ENCODE measurements at regions not wholly inside any gene's neighbourhood (a gene's known extent, or its start where the extent isn't known, plus 50 kb on each side); places are given as distances from the start of the nearest gene placed in this dataset.
A peak's percentile ranks its signal among the peaks of the same experiment; 100 is the strongest.

DNA sequence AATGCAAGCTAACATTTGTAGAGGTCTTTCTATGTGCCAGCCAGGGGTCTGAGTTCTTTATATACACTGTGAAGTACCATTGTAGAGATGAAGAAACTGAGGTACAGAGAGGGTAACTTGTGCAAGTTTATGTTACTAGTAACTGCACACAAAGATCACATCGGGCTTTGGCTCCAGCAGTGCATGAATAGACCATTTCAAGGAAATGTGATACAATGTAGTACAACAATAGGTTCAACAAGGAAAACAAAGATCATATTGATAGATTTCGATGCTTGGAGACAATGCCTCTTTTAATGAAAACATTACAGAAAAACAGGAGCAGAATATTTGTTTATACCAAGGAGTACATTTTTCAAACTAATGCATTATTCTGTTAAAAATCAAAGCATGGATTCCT is 115.3 kb downstream of the POLR2M start:
- no peak for DNase-seq (ENCODE audit: low read depth in 2 of 2)

DNA sequence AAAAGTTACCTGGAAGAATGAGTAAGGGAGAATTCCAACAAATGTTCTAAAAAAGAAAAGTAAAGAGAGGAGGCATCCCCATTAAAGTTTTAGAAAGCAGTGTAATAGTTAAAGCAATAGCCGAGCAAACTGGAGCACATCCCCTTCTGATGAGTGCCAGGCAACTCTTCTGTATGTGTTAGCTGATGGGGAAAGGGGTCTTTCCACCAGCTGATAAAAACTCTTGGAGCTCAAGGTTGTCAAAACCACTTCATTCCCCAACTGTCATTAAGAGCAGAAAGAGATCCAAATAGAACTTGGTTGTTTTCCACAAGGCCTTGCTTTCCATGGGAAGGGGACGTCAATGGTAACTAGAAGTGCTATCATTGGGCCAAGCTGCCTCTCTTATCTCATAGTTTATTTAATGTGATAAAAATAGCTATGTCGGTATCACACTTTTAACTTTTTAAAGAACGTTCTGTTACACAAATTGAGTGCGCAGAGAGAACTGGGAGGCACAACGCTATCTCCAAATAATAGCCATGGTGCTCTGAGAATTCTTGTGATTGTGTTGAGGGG is 116.9 kb downstream of the POLR2M start:
- no peak for DNase-seq (ENCODE audit: low read depth in 2 of 2)

DNA sequence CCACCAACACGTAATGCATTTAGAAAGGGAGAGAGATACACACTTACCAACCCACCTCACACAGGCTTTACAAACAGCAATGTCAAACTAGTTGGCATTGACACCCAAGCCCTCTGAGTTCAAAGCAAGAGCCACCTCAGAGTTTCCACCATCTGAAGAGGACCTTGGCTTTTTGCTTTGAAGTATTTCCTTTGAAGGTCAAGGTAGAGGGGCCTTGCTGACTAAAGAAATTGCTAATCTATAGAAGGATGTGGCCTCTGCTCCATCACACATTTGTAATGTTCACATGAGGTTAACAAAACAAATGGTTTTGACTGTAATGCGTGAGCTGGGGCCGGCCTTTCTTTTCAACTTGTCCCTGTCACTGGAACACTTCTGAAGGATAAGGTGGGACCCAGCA is 117.7 kb downstream of the POLR2M start:
- DNase-seq (ENCODE audit: low read depth in 2 of 2), result no peak

GRCh38 chr15:57827021-57827420 is 120.5 kb downstream of the POLR2M start:
- peak; percentile 59 to 74 for DNase-seq (ENCODE audit: low read depth in 2 of 2)

DNA sequence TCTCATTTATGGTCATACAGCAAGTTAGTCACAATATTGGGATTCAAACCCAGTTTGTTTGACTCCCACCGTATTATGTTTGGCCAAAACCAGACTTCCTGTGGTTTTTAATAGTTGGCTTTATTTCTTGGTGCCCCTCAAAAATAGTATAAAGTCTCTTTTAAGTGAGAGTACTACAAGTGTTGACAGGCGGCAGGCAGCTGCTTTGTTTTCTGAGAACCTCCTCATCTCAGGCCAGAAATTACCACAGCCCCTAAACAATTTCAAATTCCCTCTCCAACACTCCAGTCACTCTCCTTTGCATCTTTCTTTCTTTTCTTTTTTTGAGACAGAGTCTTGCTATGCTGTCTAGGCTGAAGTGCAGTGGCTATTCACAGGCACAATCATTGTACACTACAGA is 121.5 kb downstream of the POLR2M start:
- no peak for DNase-seq (ENCODE audit: low read depth in 2 of 2)

DNA sequence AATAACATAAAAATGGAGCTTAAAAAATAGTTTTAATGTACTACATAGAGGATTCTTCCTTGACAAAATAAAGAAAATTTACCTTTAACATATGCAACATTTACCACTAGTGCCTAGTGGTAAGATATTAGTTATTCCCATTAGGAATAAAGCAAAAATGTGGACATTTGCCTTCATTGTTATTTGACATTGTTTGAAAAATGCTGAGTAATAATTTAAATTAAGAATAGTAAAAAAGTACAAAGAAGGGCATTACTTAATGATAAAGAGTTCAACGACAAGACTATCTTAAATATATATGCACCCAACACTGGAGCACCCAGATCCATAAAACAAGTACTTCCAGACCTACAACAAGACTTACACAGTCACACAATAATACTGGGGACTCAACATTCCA is 125.7 kb downstream of the POLR2M start:
- DNase-seq (ENCODE audit: low read depth in 2 of 2), result no peak

GRCh38 chr15:57835119-57835518 is 128.6 kb downstream of the POLR2M start:
- DNase-seq (ENCODE audit: low read depth in 2 of 2), result no peak

DNA sequence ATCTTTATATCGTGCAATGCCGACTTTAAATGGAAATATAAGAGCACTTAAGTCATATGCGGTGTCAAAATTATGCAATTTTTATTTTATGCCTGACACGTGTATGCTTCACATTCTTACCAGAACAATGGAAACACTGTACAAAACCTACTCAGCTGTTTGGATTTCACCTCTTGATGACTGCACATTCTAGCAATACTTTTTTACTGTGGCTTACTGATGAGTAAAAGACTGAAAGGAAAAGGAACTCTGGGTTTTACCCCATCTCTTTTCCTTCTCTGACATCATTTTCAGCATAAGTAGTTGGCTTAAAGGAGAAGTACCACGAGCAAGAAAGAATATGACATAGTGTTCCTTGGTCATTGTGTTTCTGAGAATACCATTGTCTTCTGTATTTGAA is 142.8 kb downstream of the POLR2M start:
- DNase-seq (ENCODE audit: low read depth in 2 of 2), result no peak

GRCh38 chr15:57854531-57854930 is 148.0 kb downstream of the POLR2M start:
- DNase-seq (ENCODE audit: low read depth in 2 of 2), result no peak

DNA sequence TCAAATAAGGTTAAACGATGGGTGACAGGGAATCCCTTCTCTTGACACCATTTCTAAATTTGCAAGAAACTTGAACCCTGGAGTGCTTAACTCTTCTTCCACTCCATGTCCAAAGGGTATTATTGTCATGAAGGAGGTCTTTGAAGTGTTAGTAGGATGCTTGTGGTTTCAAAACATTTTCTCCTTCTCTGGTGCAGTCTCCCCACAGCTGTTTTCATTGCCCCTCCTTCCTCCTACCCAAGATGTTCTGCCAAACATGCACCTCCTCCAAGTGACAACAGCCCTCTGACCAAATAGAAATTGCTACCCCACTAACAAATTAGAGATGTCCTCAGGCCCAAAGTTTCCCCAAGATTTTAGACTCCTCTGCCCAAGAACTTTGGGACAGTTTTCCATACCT is 151.4 kb downstream of the POLR2M start:
- no peak for DNase-seq (ENCODE audit: low read depth in 2 of 2)

- DNase-seq (ENCODE audit: low read depth in 2 of 2), result no peak
Observed at GRCh38 chr15:57859130-57859685, 152.7 kb downstream of the POLR2M start.

DNA sequence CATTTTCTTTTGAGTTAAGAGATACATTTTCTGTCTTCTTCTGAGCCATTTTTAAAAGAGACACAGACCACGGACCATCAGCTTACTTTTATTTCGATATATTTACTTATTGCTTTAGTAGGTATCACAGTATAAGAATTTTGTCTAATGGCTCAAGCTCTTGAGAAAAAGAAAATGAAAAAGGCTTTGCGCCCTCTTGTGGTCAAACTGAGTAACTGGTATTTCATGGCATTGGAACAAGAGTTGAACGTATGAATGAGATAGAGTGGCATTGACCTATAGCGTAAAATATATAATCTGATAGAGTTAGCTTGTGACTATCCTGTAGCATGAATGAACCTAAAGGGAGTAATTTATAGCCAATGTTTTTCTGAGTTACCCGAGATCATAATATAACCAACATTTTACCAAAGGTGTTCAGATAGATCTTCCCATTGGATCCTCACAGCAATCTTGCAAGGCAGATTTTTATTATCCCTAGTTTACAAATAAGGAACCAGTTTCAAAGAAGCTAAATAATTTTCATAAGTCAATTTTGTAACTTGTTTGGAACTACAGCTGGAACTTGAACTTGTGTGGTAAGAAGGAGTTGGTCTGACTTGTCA is 154.6 kb downstream of the POLR2M start:
- peak; percentile 78 to 88 for DNase-seq (ENCODE audit: low read depth in 2 of 2)

- peak; percentile 76 to 95 for DNase-seq (ENCODE audit: low read depth in 2 of 2)
Observed at GRCh38 chr15:57861815-57862586, 155.5 kb downstream of the POLR2M start.

GRCh38 chr15:57862761-57863160 is 156.2 kb downstream of the POLR2M start:
- no peak for DNase-seq (ENCODE audit: low read depth in 2 of 2)

GRCh38 chr15:57865294-57865693 is 158.8 kb downstream of the POLR2M start:
- peak; percentile 10 to 25 for DNase-seq (ENCODE audit: low read depth in 2 of 2)

DNA sequence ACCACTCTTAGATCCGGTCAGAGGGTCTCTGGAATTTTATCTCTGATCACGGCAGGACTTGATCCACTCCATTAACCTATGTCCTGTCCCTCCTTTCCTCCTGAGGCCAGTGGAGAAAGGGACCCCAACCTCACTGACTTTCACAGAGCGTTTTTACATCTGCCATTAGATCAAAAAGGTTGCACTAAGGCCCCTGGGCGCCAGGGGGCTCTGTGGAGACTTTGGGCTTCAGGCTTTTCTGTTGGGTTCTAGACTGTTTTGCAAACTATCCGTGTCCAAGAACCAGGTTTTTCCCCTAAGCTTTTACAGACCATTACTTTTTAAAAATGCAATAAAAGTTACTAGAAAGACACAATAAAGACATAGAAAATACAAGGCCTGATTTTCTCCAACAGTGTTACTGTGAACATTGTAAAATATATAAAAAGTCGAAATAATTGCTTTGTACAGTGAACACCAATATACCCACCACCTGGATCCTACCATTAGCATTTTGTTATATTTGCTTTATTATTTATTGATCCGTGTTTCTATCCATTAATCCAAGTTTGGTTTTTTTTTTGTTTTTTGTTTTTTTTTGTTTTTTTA is 159.7 kb downstream of the POLR2M start:
- peak; percentile 57 to 82 for DNase-seq (ENCODE audit: low read depth in 2 of 2)

DNA sequence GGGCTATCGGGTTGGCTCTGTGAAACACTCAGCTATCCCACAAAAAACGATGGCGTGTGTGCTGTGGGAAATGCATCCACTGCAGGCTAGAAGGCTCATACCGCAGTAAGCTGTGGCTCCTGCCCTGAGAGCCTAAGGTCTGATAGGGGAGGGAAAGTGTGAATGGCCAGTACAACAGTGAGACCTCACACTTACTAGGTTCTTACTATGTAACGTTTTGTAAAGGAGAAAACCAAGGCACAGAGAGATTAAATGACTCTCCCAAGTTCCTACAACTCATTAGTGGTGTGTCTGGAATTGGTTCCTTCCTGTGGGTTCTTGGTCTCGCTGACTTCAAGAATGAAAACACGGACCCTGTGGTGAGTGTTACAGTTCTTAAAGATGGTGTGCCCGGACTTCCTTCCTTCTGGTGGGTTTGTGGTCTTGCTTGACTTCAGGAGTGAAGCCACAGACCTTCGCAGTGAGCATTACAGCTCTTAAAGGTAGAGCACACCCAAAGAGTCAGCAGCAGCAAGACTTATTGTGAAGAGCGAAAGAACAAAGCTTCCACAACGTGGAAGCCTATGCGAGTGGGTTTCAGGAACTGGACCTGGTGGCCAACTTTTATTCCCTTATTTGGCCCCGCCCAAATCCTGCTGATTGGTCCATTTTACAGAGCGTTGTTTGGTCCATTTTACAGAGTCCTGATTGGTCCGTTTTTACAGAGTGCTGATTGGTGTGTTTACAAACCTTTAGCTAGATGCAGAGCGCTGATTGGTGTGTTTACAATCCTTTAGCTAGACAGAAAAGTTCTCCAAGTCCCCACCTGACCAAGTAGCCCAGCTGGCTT is 161.7 kb downstream of the POLR2M start:
- DNase-seq (ENCODE audit: low read depth in 2 of 2), result no peak

GRCh38 chr15:57870667-57871066 is 164.2 kb downstream of the POLR2M start:
- DNase-seq (ENCODE audit: low read depth in 2 of 2), result peak in 1 of 2 donors; percentile 59

GRCh38 chr15:57872281-57873030 is 165.9 kb downstream of the POLR2M start:
- no peak for DNase-seq (ENCODE audit: low read depth in 2 of 2)

DNA sequence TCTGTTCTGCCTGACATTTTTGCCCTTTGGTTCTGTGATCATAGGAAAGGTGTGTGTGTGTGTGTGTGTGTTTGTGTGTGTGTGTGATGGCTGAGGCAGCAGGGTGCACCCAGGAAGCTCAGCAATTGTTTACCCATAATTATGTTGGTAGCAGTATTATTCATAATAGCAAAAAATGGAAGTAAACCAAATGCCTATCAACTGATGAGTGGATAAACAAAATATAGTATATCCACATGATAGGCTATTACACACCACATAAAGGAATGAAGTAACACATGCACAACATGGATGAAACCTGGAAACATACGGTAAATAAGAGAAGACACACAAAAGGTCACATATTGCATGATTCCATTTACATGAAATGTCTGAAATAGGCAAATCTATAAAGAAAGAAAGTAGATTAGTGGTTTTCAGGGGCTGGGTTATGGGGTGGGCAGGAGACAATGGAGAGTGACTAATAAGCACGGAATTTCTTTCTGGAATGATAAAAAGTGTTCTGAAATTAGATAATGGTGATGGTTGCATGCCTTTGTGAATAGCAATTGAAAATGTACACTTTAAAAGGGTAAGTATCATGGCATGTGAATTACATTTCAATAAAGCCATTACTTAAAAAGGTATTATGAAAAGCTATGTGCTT is 167.2 kb downstream of the POLR2M start:
- peak; percentile 56 to 65 for DNase-seq (ENCODE audit: low read depth in 2 of 2)
